DMS153 (cell line): ENCODE measurements at regions not wholly inside any gene's neighbourhood (a gene's known extent, or its start where the extent isn't known, plus 50 kb on each side); places are given as distances from the start of the nearest gene placed in this dataset.
A peak's percentile ranks its signal among the peaks of the same experiment; 100 is the strongest.
"Not testable (repeated sequence)": the region's sequence is repeated elsewhere in the genome, so short reads cannot be mapped to it uniquely, and the experiment has no call there.

ENCODE experiments used
- DNase-seq: peaks from one replicate; lab custom pipeline; 2025; lab: John Stamatoyannopoulos, UW

DNA sequence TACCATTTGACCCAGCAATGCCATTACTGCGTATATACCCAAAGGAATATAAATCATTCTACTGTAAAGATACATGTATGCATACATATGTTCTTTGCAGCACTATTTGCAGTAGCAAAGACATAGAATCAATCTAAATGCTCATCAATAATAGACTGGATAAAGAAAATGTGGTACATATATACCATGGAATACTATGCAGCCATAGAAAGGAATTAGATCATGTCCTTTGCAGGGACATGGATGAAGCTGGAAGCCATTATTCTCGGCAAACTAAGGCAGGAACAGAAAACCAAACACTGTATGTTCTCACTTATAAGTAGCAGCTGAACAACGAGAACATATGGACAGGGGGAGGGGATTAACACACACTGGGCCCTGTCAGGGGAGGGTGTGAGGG, 54.8 kb upstream of the ZNF30 start:
- not testable (repeated sequence) for DNase-seq

DNA sequence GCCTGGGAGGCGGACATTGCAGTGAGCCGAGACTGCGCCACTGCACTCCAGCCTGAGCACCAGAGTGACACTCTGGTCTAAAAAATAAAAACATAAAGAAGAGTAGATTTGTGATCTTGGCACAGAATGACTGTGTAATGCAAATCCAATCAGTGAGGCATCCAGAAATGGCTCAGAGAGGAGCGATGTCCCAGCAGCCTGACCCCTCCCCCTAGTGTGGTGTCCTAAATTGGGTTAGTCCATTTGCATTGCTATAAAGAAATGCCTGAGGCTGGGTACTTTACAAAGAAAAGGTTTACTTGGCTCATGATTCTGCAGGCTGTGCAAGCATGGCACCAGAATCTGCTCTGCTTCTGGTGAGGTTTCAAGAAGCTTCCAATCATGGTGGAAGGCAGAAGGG, 59.1 kb upstream of the ZNF30 start:
- DNase-seq = no peak

GRCh38 chr19:34865225-34865624, 61.5 kb upstream of the ZNF30 start:
- not testable (repeated sequence) for DNase-seq

DNA sequence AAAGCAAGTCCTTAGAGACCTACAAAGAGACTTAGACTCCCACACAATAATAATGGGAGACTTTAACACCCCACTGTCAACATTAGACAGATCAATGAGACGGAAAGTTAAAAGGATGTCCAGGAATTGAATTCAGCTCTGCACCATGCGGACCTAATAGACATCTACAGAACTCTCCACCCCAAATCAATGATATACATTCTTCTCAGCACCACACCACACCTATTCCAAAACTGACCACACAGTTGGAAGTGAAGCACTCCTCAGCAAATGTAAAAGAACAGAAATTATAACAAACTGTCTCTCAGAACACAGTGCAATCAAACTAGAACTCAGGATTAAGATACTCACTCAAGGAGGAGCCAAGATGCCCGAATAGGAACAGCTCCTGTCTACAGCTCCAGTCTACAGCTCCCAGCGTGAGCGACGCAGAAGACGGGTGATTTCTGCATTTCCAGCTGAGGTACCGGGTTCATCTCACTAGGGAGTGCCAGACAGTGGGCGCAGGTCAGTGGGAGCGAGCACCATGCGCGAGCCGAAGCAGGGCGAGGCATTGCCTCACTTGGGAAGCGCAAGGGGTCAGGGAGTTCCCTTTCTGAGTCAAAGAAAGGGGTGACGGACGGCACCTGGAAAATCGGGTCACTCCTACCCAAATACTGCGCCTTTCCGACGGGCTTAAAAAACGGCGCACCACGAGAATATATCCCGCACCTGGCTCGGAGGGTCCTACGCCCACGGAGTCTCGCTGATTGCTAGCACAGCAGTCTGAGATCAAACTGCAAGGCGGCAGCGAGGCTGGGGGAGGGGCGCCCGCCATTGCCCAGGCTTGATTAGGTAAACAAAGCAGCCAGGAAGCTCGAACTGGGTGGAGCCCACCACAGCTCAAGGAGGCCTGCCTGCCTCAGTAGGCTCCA, 66.6 kb upstream of the ZNF30 start:
- DNase-seq = not testable (repeated sequence)

DNA sequence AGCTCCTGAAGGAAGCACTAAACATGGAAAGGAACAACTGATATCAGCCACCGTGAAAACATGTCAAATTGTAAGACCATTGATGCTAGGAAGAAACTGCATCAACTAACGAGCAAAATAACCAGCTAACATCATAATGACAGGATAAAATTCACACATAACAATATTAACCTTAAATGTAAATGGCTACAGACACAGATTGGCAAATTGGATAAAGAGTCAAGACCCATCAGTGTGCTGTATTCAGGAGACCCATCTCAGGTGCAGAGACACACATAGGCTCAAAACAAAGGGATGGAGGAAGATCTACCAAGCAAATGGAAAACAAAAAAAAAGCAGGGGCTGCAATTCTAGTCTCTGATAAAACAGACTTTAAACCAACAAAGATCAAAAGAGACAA, 67.4 kb upstream of the ZNF30 start:
- not testable (repeated sequence) for DNase-seq

GRCh38 chr19:34856052-34856451, 70.7 kb upstream of the ZNF30 start:
- DNase-seq = no peak

DNA sequence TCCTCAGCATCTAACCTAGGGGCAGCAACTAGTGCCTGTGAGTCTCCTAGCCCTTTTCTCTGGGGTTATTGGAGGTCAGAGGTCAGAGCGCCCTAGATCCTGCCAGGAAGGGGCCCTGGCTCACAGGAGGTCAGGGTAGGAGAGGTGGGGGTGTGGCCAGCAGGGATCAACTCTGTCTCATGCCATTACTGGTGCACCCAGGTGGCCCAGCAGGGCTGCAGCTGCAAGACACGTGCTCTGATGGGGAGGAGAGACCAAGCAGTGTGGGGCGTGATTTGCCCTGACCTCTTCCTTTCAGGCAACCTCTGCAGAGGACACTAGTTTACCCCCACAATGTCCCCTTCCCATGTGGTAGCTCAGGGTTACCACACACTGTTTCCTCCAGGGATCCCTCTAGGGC, 73.3 kb upstream of the ZNF30 start:
- no peak for DNase-seq

GRCh38 chr19:34852669-34853068, 74.0 kb upstream of the ZNF30 start:
- DNase-seq = no peak

DNA sequence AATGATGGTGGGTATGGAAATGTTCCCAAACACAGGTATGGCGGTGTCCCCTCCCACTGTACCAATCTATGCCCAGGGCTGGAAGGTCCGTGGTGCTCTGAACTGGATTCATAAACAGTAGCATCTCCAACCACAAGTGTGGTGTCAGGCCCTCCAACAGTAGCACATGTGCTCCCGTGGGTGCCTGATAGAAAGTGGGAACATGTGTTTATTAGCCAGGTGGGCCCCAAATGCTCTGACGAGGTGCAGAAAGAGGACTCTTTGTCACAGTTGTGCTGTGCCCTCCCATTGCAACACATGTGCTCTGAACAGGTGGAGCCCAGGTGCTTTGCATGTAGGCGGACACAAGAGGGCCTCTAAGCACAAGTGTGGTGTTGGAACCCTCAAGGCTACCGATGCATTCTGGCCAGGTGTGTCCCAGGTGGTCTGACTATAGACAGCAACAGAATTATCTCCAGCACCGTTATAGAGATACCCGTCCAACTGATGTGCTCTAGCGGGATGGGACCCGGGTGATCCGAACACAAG, 75.4 kb upstream of the ZNF30 start:
- no peak for DNase-seq

DNA sequence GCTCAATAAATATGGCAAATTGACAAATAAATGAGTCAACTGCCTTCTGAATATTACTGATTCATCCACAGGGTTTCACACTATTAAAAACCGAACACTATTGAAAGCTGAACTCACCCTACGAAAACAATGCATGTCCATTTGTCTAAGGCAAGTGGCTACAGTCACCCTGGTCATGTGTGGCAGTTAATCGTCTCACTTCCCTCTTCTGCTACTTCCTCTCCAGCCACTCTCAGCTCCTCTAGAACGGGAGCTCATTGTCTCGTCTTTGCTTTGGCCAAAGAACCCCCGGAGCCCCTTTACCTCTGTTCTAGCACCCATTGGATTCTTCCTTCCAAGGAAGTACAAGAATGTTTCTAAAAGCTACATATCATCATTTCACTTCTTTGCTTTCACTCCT, 74.4 kb upstream of the ZNF599 start:
- no peak for DNase-seq

- no peak for DNase-seq
These were observed 71.3 kb upstream of the ZNF599 start for GRCh38 chr19:34844277-34844676.

DNA sequence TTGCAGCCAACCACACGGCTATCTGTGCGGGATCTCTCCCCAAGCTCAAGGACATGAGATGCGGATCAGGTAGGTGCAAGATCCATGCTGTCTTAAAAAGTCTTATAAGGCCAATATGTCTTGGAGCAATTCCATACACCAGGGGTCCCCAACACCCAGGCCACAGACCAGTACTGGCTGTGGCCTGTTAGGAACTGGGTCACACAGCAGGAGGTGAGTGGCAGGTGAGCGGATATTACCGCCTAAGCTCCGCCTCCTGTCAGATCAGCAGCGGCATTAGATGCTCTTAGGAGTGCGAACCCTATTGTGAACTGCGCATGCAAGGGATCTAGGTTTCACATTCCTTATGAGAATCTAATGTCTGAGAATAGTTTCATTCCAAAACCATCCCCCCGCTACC, 68.8 kb upstream of the ZNF599 start:
- DNase-seq = no peak

- DNase-seq = peak; percentile 3
These were observed 65.9 kb upstream of the ZNF599 start for GRCh38 chr19:34838753-34839431.

DNA sequence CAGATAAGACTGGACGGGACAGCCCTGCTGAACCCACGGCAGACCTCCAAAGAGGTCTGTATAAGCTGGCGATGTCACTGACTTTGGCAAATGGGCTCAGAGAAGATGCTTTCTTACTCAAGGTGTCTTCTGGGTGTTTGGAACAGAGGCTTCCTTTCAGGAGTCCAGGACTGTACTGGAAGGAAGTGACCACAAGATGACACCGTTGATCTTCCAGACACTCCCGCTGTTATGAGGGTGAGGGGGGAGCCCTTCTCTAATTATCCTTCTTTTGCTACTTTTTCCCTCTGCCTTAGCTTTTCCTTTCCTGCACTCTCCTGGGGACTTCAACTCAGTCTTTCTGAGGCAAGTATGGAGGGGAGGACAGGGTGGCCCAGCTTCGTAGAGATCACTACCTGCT, 65.2 kb upstream of the ZNF599 start:
- peak; percentile 14 for DNase-seq

DNA sequence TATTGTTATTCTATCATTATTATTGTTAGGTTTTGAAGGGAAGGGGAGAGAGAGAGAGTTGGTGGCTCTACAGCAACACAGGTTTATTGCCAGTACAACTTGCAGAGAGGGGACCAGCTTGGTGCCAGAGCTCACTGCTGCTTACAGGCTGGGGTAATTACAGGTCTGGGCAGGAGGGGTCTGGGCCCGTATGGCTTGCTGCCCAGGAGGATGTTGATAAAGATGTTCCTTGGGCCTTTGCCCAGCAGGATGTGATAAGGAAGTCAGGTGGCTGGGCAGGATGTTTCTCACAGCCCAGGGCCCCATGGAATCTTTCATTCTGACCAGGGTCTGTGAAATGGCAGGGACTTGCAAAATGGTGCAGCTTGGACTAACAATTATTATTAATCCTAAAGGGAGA, 64.2 kb upstream of the ZNF599 start:
- DNase-seq = peak; percentile 17

DNA sequence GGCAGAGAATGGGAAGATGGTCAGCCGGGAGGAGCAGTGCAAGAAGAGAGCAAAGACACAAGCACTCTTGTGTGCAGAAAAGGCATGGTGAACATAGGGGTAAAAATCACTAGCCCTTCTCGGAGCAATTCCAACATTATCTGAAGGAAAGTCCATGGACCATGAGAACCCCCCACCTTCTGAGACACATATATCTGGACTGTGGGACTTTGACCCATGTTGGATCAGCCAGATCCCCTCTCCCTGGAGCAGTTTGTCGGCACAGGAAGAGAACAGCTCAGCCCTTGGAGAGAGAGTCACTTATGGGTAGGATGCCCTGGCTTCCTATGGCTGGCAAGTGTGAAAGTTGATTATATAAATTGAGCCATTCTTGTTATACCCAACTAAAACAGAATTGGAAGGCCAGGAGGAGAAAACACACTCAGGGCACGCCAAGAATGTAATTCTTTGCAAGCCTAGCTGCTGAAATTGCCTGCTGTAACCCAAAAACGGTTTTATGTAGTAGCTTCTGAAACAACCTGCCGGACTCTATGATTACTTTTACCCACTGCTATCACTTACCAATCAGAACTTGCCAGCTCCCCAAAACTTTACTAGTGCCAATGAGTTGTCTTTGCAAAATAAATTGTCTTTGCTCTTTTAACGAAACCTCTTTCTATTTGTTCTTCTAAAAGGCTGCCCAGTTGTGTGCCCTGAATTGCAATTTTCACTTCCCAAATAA, 62.8 kb upstream of the ZNF599 start:
- DNase-seq = no peak

DNA sequence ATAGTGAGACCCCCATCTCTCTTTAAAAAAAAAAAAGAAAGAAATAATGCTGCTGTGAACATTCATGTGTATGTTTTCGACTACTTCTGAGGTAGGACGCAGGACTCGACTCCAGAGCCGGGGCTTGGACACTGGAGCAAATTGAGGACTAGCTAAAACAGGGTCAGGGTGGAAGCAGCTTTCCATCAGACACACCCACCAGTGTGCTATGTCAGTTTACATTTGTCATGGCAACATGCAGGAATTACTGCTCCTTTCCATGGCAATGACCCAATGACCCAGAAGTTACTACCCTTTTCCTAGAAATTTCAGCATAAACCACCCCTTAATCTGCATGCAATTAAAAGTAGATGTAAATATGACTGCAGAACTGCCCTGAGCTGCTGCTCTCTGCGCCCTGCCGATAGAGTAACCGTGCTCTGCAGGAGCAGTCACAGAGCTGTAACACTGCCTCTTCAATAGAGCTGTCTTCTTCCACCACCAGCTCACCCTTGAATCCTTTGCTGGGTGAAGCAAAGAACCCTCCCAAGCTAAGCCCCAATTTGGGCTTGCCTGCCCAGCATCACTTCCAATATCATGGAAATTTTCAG, 61.6 kb upstream of the ZNF599 start:
- no peak for DNase-seq

- no peak for DNase-seq
These were observed 59.6 kb upstream of the ZNF599 start for GRCh38 chr19:34832581-34833112.

DNA sequence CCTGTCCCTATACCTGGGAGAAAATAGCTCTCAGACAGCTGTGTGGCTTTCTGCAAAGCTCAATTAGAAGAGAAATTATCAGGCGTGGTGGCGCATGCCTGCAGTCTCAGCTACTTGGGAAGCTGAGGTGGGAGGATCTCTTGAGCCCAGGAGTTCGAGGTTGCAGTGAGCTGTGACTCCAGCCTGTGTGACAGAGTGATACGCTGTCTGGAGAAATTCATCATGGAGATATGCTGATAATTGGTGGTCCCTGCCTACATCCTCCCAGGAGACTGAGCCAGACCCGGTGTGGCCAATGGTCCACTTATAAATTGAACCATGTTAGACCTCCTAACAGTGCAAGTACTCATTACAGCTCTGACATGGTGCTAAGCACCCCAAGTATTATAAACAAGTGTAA, 58.7 kb upstream of the ZNF599 start:
- DNase-seq = no peak

DNA sequence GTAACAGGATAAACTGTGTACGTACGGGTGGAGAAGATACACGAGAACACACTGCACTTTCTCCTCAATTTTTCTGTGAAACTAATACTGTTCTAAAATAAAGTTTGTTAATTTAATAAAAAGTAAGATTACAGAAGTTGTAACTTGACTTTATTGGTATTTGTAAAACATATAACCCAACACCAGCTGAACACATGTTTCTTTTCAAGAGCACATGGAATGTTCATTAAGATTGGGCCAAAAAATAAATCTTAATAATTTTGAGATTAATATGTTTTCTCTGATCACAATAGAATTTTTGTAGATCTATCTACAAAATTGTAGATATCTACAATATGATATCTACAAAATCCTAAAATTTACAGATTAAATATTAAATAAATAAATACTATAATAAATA, 55.1 kb upstream of the ZNF599 start:
- DNase-seq = no peak

DNA sequence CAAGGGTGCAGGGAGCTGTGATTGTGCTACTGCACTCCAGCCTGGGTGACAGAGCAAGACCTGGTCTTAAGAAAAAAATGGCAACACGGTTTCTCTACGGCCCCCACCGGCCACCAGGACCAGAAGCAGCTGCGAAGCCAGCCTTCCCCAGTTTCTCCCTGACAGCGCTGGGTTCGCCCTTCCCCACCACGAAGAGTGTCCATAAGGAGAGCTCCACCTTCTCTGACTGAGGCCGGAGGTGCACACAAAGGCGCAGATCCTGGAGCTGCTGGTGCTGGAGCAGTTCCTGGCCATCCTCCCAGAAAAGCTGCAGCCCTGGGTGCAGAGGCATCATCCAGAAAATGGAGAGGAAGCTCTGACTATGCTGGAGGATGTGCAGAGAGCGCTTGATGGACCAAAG, 52.2 kb upstream of the ZNF599 start:
- no peak for DNase-seq

- no peak for DNase-seq
These were observed 51.7 kb upstream of the ZNF599 start for GRCh38 chr19:34824686-34825085.
